Tongue (tissue), 1 donor: ENCODE measurements at regions not wholly inside any gene's neighbourhood (a gene's known extent, or its start where the extent isn't known, plus 50 kb on each side); places are given as distances from the start of the nearest gene placed in this dataset.
"Not testable (repeated sequence)": the region's sequence is repeated elsewhere in the genome, so short reads cannot be mapped to it uniquely, and the experiment has no call there.

ENCODE experiments used
- DNase-seq: peaks from one replicate; pipeline ENCODE4 v3.0.0-alpha.2; 2015

GRCh38 chr21:38912789-38913119 is 107.0 kb downstream of the ETS2 start:
- DNase-seq: no peak

GRCh38 chr21:38912102-38912629 is 106.4 kb downstream of the ETS2 start:
- no peak for DNase-seq

GRCh38 chr21:38911484-38912101 is 105.9 kb downstream of the ETS2 start:
- DNase-seq: no peak

- no peak for DNase-seq
Measured at GRCh38 chr21:38910390-38911067, 104.8 kb downstream of the ETS2 start.

GRCh38 chr21:38909929-38910328 is 104.2 kb downstream of the ETS2 start:
- DNase-seq: no peak

- no peak for DNase-seq
Measured at GRCh38 chr21:38909109-38909508, 103.4 kb downstream of the ETS2 start.

- DNase-seq: no peak
Measured at GRCh38 chr21:38908537-38908936, 102.8 kb downstream of the ETS2 start.

GRCh38 chr21:38905752-38906151 is 100.0 kb downstream of the ETS2 start:
- DNase-seq: no peak

- no peak for DNase-seq
Measured at GRCh38 chr21:38905328-38905727, 99.6 kb downstream of the ETS2 start.

GRCh38 chr21:38903690-38904139 is 98.0 kb downstream of the ETS2 start:
- peak; percentile 73 for DNase-seq

- DNase-seq: no peak
Measured at GRCh38 chr21:38902608-38903445, 97.1 kb downstream of the ETS2 start.

- no peak for DNase-seq
Measured at GRCh38 chr21:38900499-38900898, 94.8 kb downstream of the ETS2 start.

- DNase-seq: not testable (repeated sequence)
Measured at GRCh38 chr21:38899985-38900384, 94.3 kb downstream of the ETS2 start.

GRCh38 chr21:38899277-38899947 is 93.7 kb downstream of the ETS2 start:
- no peak for DNase-seq

- DNase-seq: peak; percentile 50
Measured at GRCh38 chr21:38898422-38899096, 92.8 kb downstream of the ETS2 start.

- DNase-seq: no peak
Measured at GRCh38 chr21:38897532-38898421, 92.0 kb downstream of the ETS2 start.

GRCh38 chr21:38894899-38895298 is 89.2 kb downstream of the ETS2 start:
- no peak for DNase-seq

- DNase-seq: peak; percentile 42
Measured at GRCh38 chr21:38888991-38889561, 83.3 kb downstream of the ETS2 start.

- DNase-seq: no peak
Measured at GRCh38 chr21:38887749-38888148, 82.0 kb downstream of the ETS2 start.

GRCh38 chr21:38887062-38887686 is 81.4 kb downstream of the ETS2 start:
- no peak for DNase-seq
